GM23338 (cell line): ENCODE measurements at regions not wholly inside any gene's neighbourhood (a gene's known extent, or its start where the extent isn't known, plus 50 kb on each side); places are given as distances from the start of the nearest gene placed in this dataset.

Experiments
- ATAC-seq: fragments of 200-7000 bp; cut with Tn5 transposase; 3 replicates; pipeline ENCODE4 v1.9.1; 2020
- DNase-seq: peaks from one replicate; pipeline ENCODE4 v3.0.0-alpha.2; 2015; ENCODE audit warnings: low spot score
- H2AFZ ChIP-seq: fragments of 200-600 bp; sonication (generic); 2 replicates; pipeline ENCODE4 v1.8.0; 2016; ENCODE audit warnings: antibody characterized with exemption, mild to moderate bottlenecking, moderate library complexity
- H3F3A ChIP-seq: fragments of 200-600 bp; sonication (generic); replicated peaks from 2 replicates; pipeline ENCODE4 v1.8.0; 2017; ENCODE audit warnings: antibody characterized with exemption, mixed run types, low read depth
- H3K27ac ChIP-seq: fragments of 200-600 bp; sonication (generic); 2 replicates; pipeline ENCODE4 v1.6.1; 2016; ENCODE audit warnings: low read depth
- H3K27me3 ChIP-seq: fragments of 200-600 bp; sonication (generic); 2 replicates; pipeline ENCODE4 v1.8.0; 2016; ENCODE audit warnings: mild to moderate bottlenecking, mixed run types, moderate library complexity; ENCODE audit not compliant: insufficient read depth
- H3K36me3 ChIP-seq: fragments of 200-600 bp; sonication (generic); 2 replicates; pipeline ENCODE4 v1.8.0; 2016; ENCODE audit warnings: mild to moderate bottlenecking; ENCODE audit not compliant: insufficient read depth
- H3K4me1 ChIP-seq: fragments of 200-600 bp; sonication (generic); 2 replicates; pipeline ENCODE4 v1.8.0; 2016; ENCODE audit warnings: mild to moderate bottlenecking, moderate library complexity; ENCODE audit not compliant: insufficient read depth
- H3K4me2 ChIP-seq: fragments of 200-600 bp; sonication (generic); 2 replicates; pipeline ENCODE4 v1.7.1; 2017; ENCODE audit warnings: mixed run types
- H3K4me3 ChIP-seq: fragments of 200-600 bp; sonication (generic); 2 replicates; pipeline ENCODE4 v1.6.1; 2016; ENCODE audit warnings: mixed run types
- H3K79me2 ChIP-seq: fragments of 200-600 bp; sonication (generic); replicated peaks from 2 replicates; pipeline ENCODE4 v1.8.0; 2017; ENCODE audit warnings: mild to moderate bottlenecking; ENCODE audit not compliant: insufficient read depth
- H3K9me2 ChIP-seq: fragments of 200-600 bp; sonication (generic); 2 replicates; pipeline ENCODE4 v1.8.0; 2017; ENCODE audit not compliant: insufficient read depth
- H4K20me1 ChIP-seq: fragments of 200-600 bp; sonication (generic); replicated peaks from 2 replicates; pipeline ENCODE4 v1.8.0; 2017; ENCODE audit warnings: mild to moderate bottlenecking; ENCODE audit not compliant: insufficient read depth
- H3K27ac Mint-ChIP-seq: 2 replicates; pipeline ENCODE4 v1.8.0; 2020; ENCODE audit warnings: inconsistent platforms, mild to moderate bottlenecking, moderate library complexity, mixed read lengths
- H3K27me3 Mint-ChIP-seq: 3 replicates; pipeline ENCODE4 v1.8.0; 2022; ENCODE audit warnings: low read depth, mild to moderate bottlenecking, moderate library complexity, mixed read lengths, inconsistent platforms; ENCODE audit not compliant: insufficient read depth, poor library complexity
- H3K36me3 Mint-ChIP-seq: 3 replicates; pipeline ENCODE4 v1.8.0; 2021; ENCODE audit warnings: low read depth, mild to moderate bottlenecking, inconsistent platforms, moderate library complexity, mixed read lengths
- H3K4me1 Mint-ChIP-seq: 3 replicates; pipeline ENCODE4 v1.8.0; 2020; ENCODE audit warnings: mild to moderate bottlenecking, inconsistent platforms, mixed read lengths
- H3K4me3 Mint-ChIP-seq: 3 replicates; pipeline ENCODE4 v1.8.0; 2021; ENCODE audit warnings: moderate library complexity, mild to moderate bottlenecking, inconsistent platforms, mixed read lengths
- H3K9me3 Mint-ChIP-seq: 3 replicates; pipeline ENCODE4 v1.8.0; 2020; ENCODE audit warnings: moderate library complexity, mild to moderate bottlenecking, inconsistent platforms, mixed read lengths
- CTCF ChIP-seq, 2 experiments: fragments of 200-600 bp in 1 of 2; sonication (generic) in 1 of 2; conservative IDR thresholded peaks; 2 replicates each; pipeline versions ENCODE4 v1.5.1 to v1.6.1; 2016 to 2017; ENCODE audit warnings: antibody characterized with exemption in 2 of 2, low read depth in 2 of 2, mild to moderate bottlenecking in 2 of 2, moderate library complexity in 1 of 2
- ETS1 ChIP-seq: IDR thresholded peaks from 2 replicates; pipeline ENCODE4 v1.6.1; 2016; ENCODE audit warnings: antibody characterized with exemption
- EZH2 ChIP-seq: fragments of 200-600 bp; sonication (generic); IDR thresholded peaks from one replicate; pipeline ENCODE4 v1.8.0; 2017; ENCODE audit warnings: antibody characterized with exemption, mild to moderate bottlenecking, low read depth; ENCODE audit not compliant: unreplicated experiment
- EZH2phosphoT487 ChIP-seq: fragments of 200-600 bp; sonication (generic); IDR thresholded peaks from one replicate; pipeline ENCODE4 v1.8.1; 2018; ENCODE audit warnings: antibody characterized with exemption; ENCODE audit not compliant: unreplicated experiment
- JUNB ChIP-seq: IDR thresholded peaks from one replicate; pipeline ENCODE4 v1.6.1; 2016; ENCODE audit warnings: antibody characterized with exemption; ENCODE audit not compliant: unreplicated experiment
- POLR2AphosphoS5 ChIP-seq: IDR thresholded peaks from 2 replicates; pipeline ENCODE4 v1.6.1; 2016; ENCODE audit warnings: antibody characterized with exemption, low read depth
- STAT1 ChIP-seq: IDR thresholded peaks from one replicate; pipeline ENCODE4 v1.6.1; 2016; ENCODE audit warnings: antibody characterized with exemption; ENCODE audit not compliant: unreplicated experiment
- ZNF114 ChIP-seq: fragments of 250-450 bp; sonication (Bioruptor Pico); IDR thresholded peaks from 2 replicates; pipeline ENCODE4 v1.5.0; 2020; ENCODE audit warnings: mild to moderate bottlenecking, moderate library complexity
- ZNF462 ChIP-seq: fragments of 250-450 bp; sonication (Bioruptor Pico); IDR thresholded peaks from 2 replicates; pipeline ENCODE4 v1.5.0; 2020; ENCODE audit warnings: mild to moderate bottlenecking, moderate library complexity

- no peak overlapping the region for H3K4me3 Mint-ChIP-seq
- TF ChIP-seq EZH2 (no peak), ZNF462 (CRISPR knock-in tag) (no peak), ETS1 (no peak), CTCF (conservative IDR thresholded peaks at IDR 0.05; ENCODE audit: low read depth in 2 of 2) (peak in 1 of 2 experiments; percentile 20; a peak in 1 of 4 replicates), ZNF114 (CRISPR knock-in tag) (no peak), STAT1 (no peak), POLR2AphosphoS5 (no peak), EZH2phosphoT487 (no peak), JUNB (no peak)
- H3K36me3 Mint-ChIP-seq: peaks cover 10% of the 10 kb centered on the region; the same call in 2 of the 3 replicates
- H3K27me3 Mint-ChIP-seq: no peaks in the 10 kb centered on the region
- no peaks in the 10 kb centered on the region for H3K4me1 Mint-ChIP-seq
- DNase-seq (peak; percentile 8), ATAC-seq (peak; percentile 57)
- no peak overlapping the region for H3K4me2 ChIP-seq
- no peaks in the 10 kb centered on the region for H3K79me2 ChIP-seq
- no peaks in the 10 kb centered on the region for H4K20me1 ChIP-seq
- peaks cover 3% of the 10 kb centered on the region; the same call in 1 of the 2 replicates for H3K9me2 ChIP-seq
- no peaks in the 10 kb centered on the region for H3K4me1 ChIP-seq
- H3F3A ChIP-seq: no peaks in the 10 kb centered on the region
- H3K27ac Mint-ChIP-seq: no peak overlapping the region
- no peak overlapping the region for H3K4me3 ChIP-seq
- peaks cover 16% of the 10 kb centered on the region for H3K9me3 Mint-ChIP-seq
- no peak overlapping the region for H2AFZ ChIP-seq
- H3K27ac ChIP-seq: no peak overlapping the region
- H3K36me3 ChIP-seq: no peaks in the 10 kb centered on the region
- H3K27me3 ChIP-seq: no peaks in the 10 kb centered on the region
Measured at GRCh38 chr21:22544747-22545146, 1546.5 kb downstream of the NCAM2 start.
